ACHN (cell line): ENCODE measurements at regions not wholly inside any gene's neighbourhood (a gene's known extent, or its start where the extent isn't known, plus 50 kb on each side); places are given as distances from the start of the nearest gene placed in this dataset.

Experiments
- DNase-seq: peaks from one replicate; pipeline ENCODE4 v3.0.0-alpha.2; 2015
- in situ Hi-C: cut with HindIII; loops from 2 replicates; pipeline ENCODE4 v1.10.0; 2017; ENCODE audit warnings: low sequenced_read_pairs, low pct_ligation_motif_present, low pct_unique_long_range_greater_than_20kb

- in situ Hi-C loops, result no loop called here
These were observed 136.4 kb downstream of the TRIML1 start for GRCh38 chr4:188275686-188276085.

GRCh38 chr4:188279184-188279583, 139.9 kb downstream of the TRIML1 start:
- no peak for DNase-seq
- in situ Hi-C loops, result no loop called here

More at GRCh38 chr4:188275686-188276085, 136.4 kb downstream of the TRIML1 start:
- DNase-seq, result no peak

- no peak for DNase-seq
- in situ Hi-C loops, result no loop called here
These were observed 143.4 kb downstream of the TRIML1 start for GRCh38 chr4:188282471-188283232.

- in situ Hi-C loops, result no loop called here
- no peak for DNase-seq
These were observed 148.1 kb downstream of the TRIML1 start for GRCh38 chr4:188287169-188287894.

- in situ Hi-C loops, result no loop called here
- DNase-seq, result no peak
These were observed 150.4 kb downstream of the TRIML1 start for GRCh38 chr4:188289531-188290125.

GRCh38 chr4:188295899-188296298, 156.7 kb downstream of the TRIML1 start:
- DNase-seq, result no peak
- in situ Hi-C loops, result no loop called here

- DNase-seq, result no peak
- in situ Hi-C loops, result no loop called here
These were observed 157.1 kb downstream of the TRIML1 start for GRCh38 chr4:188296331-188296730.

GRCh38 chr4:188297873-188298272, 158.6 kb downstream of the TRIML1 start:
- in situ Hi-C loops, result no loop called here
- DNase-seq, result no peak

- in situ Hi-C loops, result no loop called here
- DNase-seq, result no peak
These were observed 159.9 kb downstream of the TRIML1 start for GRCh38 chr4:188299161-188299560.

GRCh38 chr4:188300385-188300784, 161.1 kb downstream of the TRIML1 start:
- no peak for DNase-seq
- in situ Hi-C loops, result no loop called here

- in situ Hi-C loops, result no loop called here
- no peak for DNase-seq
These were observed 166.4 kb downstream of the TRIML1 start for GRCh38 chr4:188305690-188306089.

GRCh38 chr4:188307591-188307990, 168.3 kb downstream of the TRIML1 start:
- no peak for DNase-seq
- in situ Hi-C loops, result no loop called here

- in situ Hi-C loops, result no loop called here
- DNase-seq, result no peak
These were observed 168.9 kb downstream of the TRIML1 start for GRCh38 chr4:188308142-188308541.

GRCh38 chr4:188316391-188316790, 177.2 kb downstream of the TRIML1 start:
- DNase-seq, result no peak
- in situ Hi-C loops, result no loop called here

- in situ Hi-C loops, result no loop called here
- no peak for DNase-seq
These were observed 189.7 kb downstream of the TRIML1 start for GRCh38 chr4:188328966-188329365.

- in situ Hi-C loops, result no loop called here
These were observed 190.3 kb downstream of the TRIML1 start for GRCh38 chr4:188329521-188329920.

GRCh38 chr4:188332265-188332664, 193.0 kb downstream of the TRIML1 start:
- no peak for DNase-seq
- in situ Hi-C loops, result no loop called here

More at GRCh38 chr4:188329521-188329920, 190.3 kb downstream of the TRIML1 start:
- no peak for DNase-seq

GRCh38 chr4:188336891-188337290, 197.7 kb downstream of the TRIML1 start:
- no peak for DNase-seq
- in situ Hi-C loops, result no loop called here

GRCh38 chr4:188341428-188341827, 202.2 kb downstream of the TRIML1 start:
- in situ Hi-C loops, result no loop called here
- DNase-seq, result no peak
